Testis (tissue), 2 donors: ENCODE measurements at regions not wholly inside any gene's neighbourhood (a gene's known extent, or its start where the extent isn't known, plus 50 kb on each side); places are given as distances from the start of the nearest gene placed in this dataset.

Source experiments
- POLR2A ChIP-seq: fragments of 450-650 bp; IDR thresholded peaks from one replicate; pipeline ENCODE4 v1.6.1; 2017; ENCODE audit warnings: antibody characterized with exemption, mild to moderate bottlenecking, moderate library complexity
- TF ChIP-seq, protein P1 (sequence below), 3 experiments: fragments of 450-650 bp in 2 of 3; fragments of 200-600 bp in 1 of 3; sonication (generic) in 1 of 3; IDR thresholded peaks; one replicate each; pipeline ENCODE4 v1.5.1; 2016 to 2019; ENCODE audit warnings: antibody characterized with exemption in 3 of 3, mild to moderate bottlenecking in 2 of 3, moderate library complexity in 1 of 3

DNA sequence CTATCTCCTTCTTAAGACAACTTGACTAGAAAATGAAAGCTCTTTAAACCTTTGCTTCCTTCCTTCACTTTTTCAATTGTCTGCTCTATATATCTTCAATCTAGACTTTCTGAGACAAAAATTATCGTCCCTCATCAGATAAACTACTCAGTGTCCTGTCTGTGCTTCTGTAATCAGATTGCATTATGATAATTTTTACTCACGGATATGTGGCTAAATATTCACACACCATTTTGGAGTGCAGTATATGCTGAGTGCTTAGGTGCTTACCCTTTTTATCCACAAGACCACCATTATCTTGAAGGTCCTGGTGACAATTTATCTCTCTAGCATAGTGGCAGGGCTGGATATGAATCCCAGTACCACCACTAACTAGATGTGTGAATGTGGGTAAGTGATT, 1012.3 kb downstream of the TUSC7 start:
- TF ChIP-seq, protein P1, sequence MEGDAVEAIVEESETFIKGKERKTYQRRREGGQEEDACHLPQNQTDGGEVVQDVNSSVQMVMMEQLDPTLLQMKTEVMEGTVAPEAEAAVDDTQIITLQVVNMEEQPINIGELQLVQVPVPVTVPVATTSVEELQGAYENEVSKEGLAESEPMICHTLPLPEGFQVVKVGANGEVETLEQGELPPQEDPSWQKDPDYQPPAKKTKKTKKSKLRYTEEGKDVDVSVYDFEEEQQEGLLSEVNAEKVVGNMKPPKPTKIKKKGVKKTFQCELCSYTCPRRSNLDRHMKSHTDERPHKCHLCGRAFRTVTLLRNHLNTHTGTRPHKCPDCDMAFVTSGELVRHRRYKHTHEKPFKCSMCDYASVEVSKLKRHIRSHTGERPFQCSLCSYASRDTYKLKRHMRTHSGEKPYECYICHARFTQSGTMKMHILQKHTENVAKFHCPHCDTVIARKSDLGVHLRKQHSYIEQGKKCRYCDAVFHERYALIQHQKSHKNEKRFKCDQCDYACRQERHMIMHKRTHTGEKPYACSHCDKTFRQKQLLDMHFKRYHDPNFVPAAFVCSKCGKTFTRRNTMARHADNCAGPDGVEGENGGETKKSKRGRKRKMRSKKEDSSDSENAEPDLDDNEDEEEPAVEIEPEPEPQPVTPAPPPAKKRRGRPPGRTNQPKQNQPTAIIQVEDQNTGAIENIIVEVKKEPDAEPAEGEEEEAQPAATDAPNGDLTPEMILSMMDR (IDR thresholded peaks at IDR 0.05), result no peak
- no peak for TF ChIP-seq POLR2A
